ENCODE measurements at regions not wholly inside any gene's neighbourhood (a gene's known extent, or its start where the extent isn't known, plus 50 kb on each side); places are given as distances from the start of the nearest gene placed in this dataset.

GRCh38 chr9:105098370-105098769, 146.1 kb upstream of the SLC44A1 start:
- Histone ChIP-seq H3K27ac (ENCODE audit: low read depth, low read length, poor library complexity, severe bottlenecking) (no peak overlapping the region), H2AFZ (ENCODE audit: low read length) (no peak overlapping the region), H3K36me3 (ENCODE audit: insufficient read depth, low read length) (no peaks in the 10 kb centered on the region), H3K9me3 (ENCODE audit: low read length) (no peaks in the 10 kb centered on the region), H3K79me2 (ENCODE audit: insufficient read depth, low read depth, low read length) (no peaks in the 10 kb centered on the region), H4K20me1 (ENCODE audit: insufficient read depth, low read length) (no peaks in the 10 kb centered on the region), H3K9me2 (ENCODE audit: insufficient read depth, low read length) (no peaks in the 10 kb centered on the region), H3K4me3 (ENCODE audit: low read depth, low read length, poor library complexity, severe bottlenecking) (no peak overlapping the region), H3K4me1 (ENCODE audit: insufficient read depth, low read length, poor library complexity, severe bottlenecking) (no peaks in the 10 kb centered on the region), H3K4me2 (ENCODE audit: low read length) (no peak overlapping the region)
- no peak for TF ChIP-seq EZH2phosphoT487 (IDR thresholded peaks at IDR 0.05; ENCODE audit: borderline replicate concordance, low read depth, low read length)
- TF ChIP-seq, protein P1, sequence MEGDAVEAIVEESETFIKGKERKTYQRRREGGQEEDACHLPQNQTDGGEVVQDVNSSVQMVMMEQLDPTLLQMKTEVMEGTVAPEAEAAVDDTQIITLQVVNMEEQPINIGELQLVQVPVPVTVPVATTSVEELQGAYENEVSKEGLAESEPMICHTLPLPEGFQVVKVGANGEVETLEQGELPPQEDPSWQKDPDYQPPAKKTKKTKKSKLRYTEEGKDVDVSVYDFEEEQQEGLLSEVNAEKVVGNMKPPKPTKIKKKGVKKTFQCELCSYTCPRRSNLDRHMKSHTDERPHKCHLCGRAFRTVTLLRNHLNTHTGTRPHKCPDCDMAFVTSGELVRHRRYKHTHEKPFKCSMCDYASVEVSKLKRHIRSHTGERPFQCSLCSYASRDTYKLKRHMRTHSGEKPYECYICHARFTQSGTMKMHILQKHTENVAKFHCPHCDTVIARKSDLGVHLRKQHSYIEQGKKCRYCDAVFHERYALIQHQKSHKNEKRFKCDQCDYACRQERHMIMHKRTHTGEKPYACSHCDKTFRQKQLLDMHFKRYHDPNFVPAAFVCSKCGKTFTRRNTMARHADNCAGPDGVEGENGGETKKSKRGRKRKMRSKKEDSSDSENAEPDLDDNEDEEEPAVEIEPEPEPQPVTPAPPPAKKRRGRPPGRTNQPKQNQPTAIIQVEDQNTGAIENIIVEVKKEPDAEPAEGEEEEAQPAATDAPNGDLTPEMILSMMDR (conservative IDR thresholded peaks at IDR 0.05; ENCODE audit: low read length) = no peak
- BruUV-seq (replicated peaks) = no TSS peak
- POLR2A ChIA-PET = no interaction called here
- DNase-seq (ENCODE audit: low spot score) = no peak
- CTCF ChIA-PET (ENCODE audit: unreplicated experiment) = no interaction called here
- intact Hi-C loops (cut with micrococcal nuclease; ENCODE audit: unreplicated experiment) = no loop called here

GRCh38 chr9:105103776-105104175, 140.7 kb upstream of the SLC44A1 start:
- no TSS peak for BruUV-seq (replicated peaks)
- Histone ChIP-seq H3K4me3 (ENCODE audit: low read depth, low read length, poor library complexity, severe bottlenecking) (no peak overlapping the region), H3K27ac (ENCODE audit: low read depth, low read length, poor library complexity, severe bottlenecking) (no peak overlapping the region), H2AFZ (ENCODE audit: low read length) (no peak overlapping the region), H3K4me2 (ENCODE audit: low read length) (no peak overlapping the region), H3K4me1 (ENCODE audit: insufficient read depth, low read length, poor library complexity, severe bottlenecking) (no peaks in the 10 kb centered on the region), H3K79me2 (ENCODE audit: insufficient read depth, low read depth, low read length) (no peaks in the 10 kb centered on the region), H3K36me3 (ENCODE audit: insufficient read depth, low read length) (no peaks in the 10 kb centered on the region), H3K9me3 (ENCODE audit: low read length) (no peaks in the 10 kb centered on the region), H3K9me2 (ENCODE audit: insufficient read depth, low read length) (no peaks in the 10 kb centered on the region), H4K20me1 (ENCODE audit: insufficient read depth, low read length) (no peaks in the 10 kb centered on the region)
- no peak for DNase-seq (ENCODE audit: low spot score)
- intact Hi-C loops (cut with micrococcal nuclease; ENCODE audit: unreplicated experiment) = no loop called here
- ChIA-PET CTCF (ENCODE audit: unreplicated experiment) (no interaction called here), POLR2A (no interaction called here)
- TF ChIP-seq, protein P1 (conservative IDR thresholded peaks at IDR 0.05; ENCODE audit: low read length) = no peak
- TF ChIP-seq EZH2phosphoT487 (IDR thresholded peaks at IDR 0.05; ENCODE audit: borderline replicate concordance, low read depth, low read length) = no peak

- Histone ChIP-seq H3K36me3 (ENCODE audit: insufficient read depth, low read length) (no peaks in the 10 kb centered on the region), H3K27ac (ENCODE audit: low read depth, low read length, poor library complexity, severe bottlenecking) (no peak overlapping the region), H3K79me2 (ENCODE audit: insufficient read depth, low read depth, low read length) (no peaks in the 10 kb centered on the region), H2AFZ (ENCODE audit: low read length) (peak overlapping the region; percentile 95; the same call in 1 of the 2 replicates), H3K9me2 (ENCODE audit: insufficient read depth, low read length) (no peaks in the 10 kb centered on the region), H3K9me3 (ENCODE audit: low read length) (no peaks in the 10 kb centered on the region), H3K4me3 (ENCODE audit: low read depth, low read length, poor library complexity, severe bottlenecking) (no peak overlapping the region), H4K20me1 (ENCODE audit: insufficient read depth, low read length) (no peaks in the 10 kb centered on the region), H3K4me1 (ENCODE audit: insufficient read depth, low read length, poor library complexity, severe bottlenecking) (peaks cover 22% of the 10 kb centered on the region), H3K4me2 (ENCODE audit: low read length) (0 out of 2 replicates have a peak overlapping the region, but pooled peaks have one; percentile 2)
- BruUV-seq (replicated peaks) = no TSS peak
- ChIA-PET CTCF (ENCODE audit: unreplicated experiment) (no interaction called here), POLR2A (interaction anchor here (1.2 to 1.4 kb wide), 2 partner anchors 14 to 246 kb away, joined by 3 to 5 read pairs; no protein-coding TSS in a partner anchor)
- intact Hi-C loops (cut with micrococcal nuclease; ENCODE audit: unreplicated experiment) = no loop called here
- TF ChIP-seq, protein P1 (conservative IDR thresholded peaks at IDR 0.05; ENCODE audit: low read length) = no peak
- DNase-seq (ENCODE audit: low spot score) = peak; percentile 33
These were observed 130.1 kb upstream of the SLC44A1 start for GRCh38 chr9:105114318-105114717.

Data from OCI-LY7 (cell line).